ENCODE measurements at regions not wholly inside any gene's neighbourhood (a gene's known extent, or its start where the extent isn't known, plus 50 kb on each side); places are given as distances from the start of the nearest gene placed in this dataset.
A peak's percentile ranks its signal among the peaks of the same experiment; 100 is the strongest.
"Not testable (repeated sequence)": the region's sequence is repeated elsewhere in the genome, so short reads cannot be mapped to it uniquely, and the experiment has no call there.

GRCh38 chr3:18593231-18593630 lies 168.1 kb upstream of the SATB1 start:
- DNase-seq, result no peak

- no peak for DNase-seq
These were observed 166.0 kb upstream of the SATB1 start for GRCh38 chr3:18591120-18591519.

- no peak for DNase-seq
These were observed 160.9 kb upstream of the SATB1 start for GRCh38 chr3:18586076-18586475.

- DNase-seq, result no peak
These were observed 160.1 kb upstream of the SATB1 start for GRCh38 chr3:18585004-18585968.

GRCh38 chr3:18580268-18580667 lies 155.1 kb upstream of the SATB1 start:
- DNase-seq, result no peak

GRCh38 chr3:18579661-18580060 lies 154.5 kb upstream of the SATB1 start:
- no peak for DNase-seq

GRCh38 chr3:18575573-18575972 lies 150.4 kb upstream of the SATB1 start:
- DNase-seq, result no peak

GRCh38 chr3:18572809-18573208 lies 147.7 kb upstream of the SATB1 start:
- no peak for DNase-seq

GRCh38 chr3:18567293-18567692 lies 142.2 kb upstream of the SATB1 start:
- DNase-seq, result no peak

- no peak for DNase-seq
These were observed 137.4 kb upstream of the SATB1 start for GRCh38 chr3:18562364-18563154.

GRCh38 chr3:18559331-18559842 lies 134.2 kb upstream of the SATB1 start:
- peak; percentile 11 for DNase-seq

GRCh38 chr3:18558507-18558906 lies 133.4 kb upstream of the SATB1 start:
- DNase-seq, result no peak

- no peak for DNase-seq
These were observed 132.1 kb upstream of the SATB1 start for GRCh38 chr3:18557216-18557615.

- DNase-seq, result peak; percentile 62
These were observed 131.5 kb upstream of the SATB1 start for GRCh38 chr3:18556503-18557135.

- peak; percentile 9 for DNase-seq
These were observed 130.9 kb upstream of the SATB1 start for GRCh38 chr3:18556001-18556408.

GRCh38 chr3:18552579-18553105 lies 127.5 kb upstream of the SATB1 start:
- DNase-seq, result not testable (repeated sequence)

- no peak for DNase-seq
These were observed 121.5 kb upstream of the SATB1 start for GRCh38 chr3:18546632-18547031.

GRCh38 chr3:18544146-18544545 lies 119.0 kb upstream of the SATB1 start:
- no peak for DNase-seq

- DNase-seq, result no peak
These were observed 113.5 kb upstream of the SATB1 start for GRCh38 chr3:18538463-18539230.

- no peak for DNase-seq
These were observed 107.9 kb upstream of the SATB1 start for GRCh38 chr3:18533039-18533438.

- no peak for DNase-seq
These were observed 106.5 kb upstream of the SATB1 start for GRCh38 chr3:18531662-18532061.

GRCh38 chr3:18529631-18530030 lies 104.5 kb upstream of the SATB1 start:
- DNase-seq, result no peak
